Thyroid gland (tissue), 4 donors: ENCODE measurements at regions not wholly inside any gene's neighbourhood (a gene's known extent, or its start where the extent isn't known, plus 50 kb on each side); places are given as distances from the start of the nearest gene placed in this dataset.

ENCODE experiments used
- POLR2A ChIP-seq, 2 donors: fragments of 450-650 bp; IDR thresholded peaks; one replicate each; pipeline ENCODE4 v1.6.1; 2017; ENCODE audit warnings: antibody characterized with exemption in 2 of 2, mild to moderate bottlenecking in 2 of 2, moderate library complexity in 1 of 2
- TF ChIP-seq, protein P1 (sequence below), 6 experiments: fragments of 200-600 bp in 3 of 6; fragments of 450-650 bp in 3 of 6; sonication (generic) in 3 of 6; IDR thresholded peaks; one replicate each; pipeline ENCODE4 v1.5.1; 2016 to 2019; ENCODE audit warnings: antibody characterized with exemption in 6 of 6, mild to moderate bottlenecking in 2 of 6, inconsistent platforms in 1 of 6, moderate library complexity in 1 of 6

GRCh38 chr7:119964065-119964464 lies 308.9 kb upstream of the KCND2 start:
- TF ChIP-seq, protein P1, sequence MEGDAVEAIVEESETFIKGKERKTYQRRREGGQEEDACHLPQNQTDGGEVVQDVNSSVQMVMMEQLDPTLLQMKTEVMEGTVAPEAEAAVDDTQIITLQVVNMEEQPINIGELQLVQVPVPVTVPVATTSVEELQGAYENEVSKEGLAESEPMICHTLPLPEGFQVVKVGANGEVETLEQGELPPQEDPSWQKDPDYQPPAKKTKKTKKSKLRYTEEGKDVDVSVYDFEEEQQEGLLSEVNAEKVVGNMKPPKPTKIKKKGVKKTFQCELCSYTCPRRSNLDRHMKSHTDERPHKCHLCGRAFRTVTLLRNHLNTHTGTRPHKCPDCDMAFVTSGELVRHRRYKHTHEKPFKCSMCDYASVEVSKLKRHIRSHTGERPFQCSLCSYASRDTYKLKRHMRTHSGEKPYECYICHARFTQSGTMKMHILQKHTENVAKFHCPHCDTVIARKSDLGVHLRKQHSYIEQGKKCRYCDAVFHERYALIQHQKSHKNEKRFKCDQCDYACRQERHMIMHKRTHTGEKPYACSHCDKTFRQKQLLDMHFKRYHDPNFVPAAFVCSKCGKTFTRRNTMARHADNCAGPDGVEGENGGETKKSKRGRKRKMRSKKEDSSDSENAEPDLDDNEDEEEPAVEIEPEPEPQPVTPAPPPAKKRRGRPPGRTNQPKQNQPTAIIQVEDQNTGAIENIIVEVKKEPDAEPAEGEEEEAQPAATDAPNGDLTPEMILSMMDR (IDR thresholded peaks at IDR 0.05) = no peak
- TF ChIP-seq POLR2A (IDR thresholded peaks at IDR 0.05) = no peak
